Mesendoderm (in vitro differentiated cells): ENCODE measurements at regions not wholly inside any gene's neighbourhood (a gene's known extent, or its start where the extent isn't known, plus 50 kb on each side); places are given as distances from the start of the nearest gene placed in this dataset.
A peak's percentile ranks its signal among the peaks of the same experiment; 100 is the strongest.

Source experiments
- DNase-seq: peaks from one replicate; pipeline ENCODE4 v3.0.0; 2013
- H2AK5ac ChIP-seq: 2 replicates; pipeline ENCODE4 v1.6.1; 2013; ENCODE audit warnings: low read length, inconsistent platforms
- H2BK120ac ChIP-seq: 2 replicates; pipeline ENCODE4 v1.6.1; 2013; ENCODE audit warnings: low read depth, mild to moderate bottlenecking, low read length, moderate library complexity, mixed read lengths
- H2BK15ac ChIP-seq: replicated peaks from 2 replicates; pipeline ENCODE4 v1.6.1; 2013; ENCODE audit warnings: low read depth, mild to moderate bottlenecking, moderate library complexity
- H2BK5ac ChIP-seq: 2 replicates; pipeline ENCODE4 v1.6.1; 2013; ENCODE audit warnings: low read length, inconsistent platforms
- H3K18ac ChIP-seq: 2 replicates; pipeline ENCODE4 v1.6.1; 2013; ENCODE audit warnings: mild to moderate bottlenecking, low read length, mixed read lengths
- H3K23ac ChIP-seq: one replicate; pipeline ENCODE4 v1.6.1; 2013; ENCODE audit warnings: low read length
- H3K27ac ChIP-seq: 2 replicates; pipeline ENCODE4 v1.5.1; 2013; ENCODE audit warnings: low read depth, mild to moderate bottlenecking, inconsistent platforms, low read length, moderate library complexity
- H3K27me3 ChIP-seq: 2 replicates; pipeline ENCODE4 v1.6.1; 2013; ENCODE audit warnings: low read length, control low read depth, mild to moderate bottlenecking, inconsistent platforms; ENCODE audit not compliant: insufficient read depth, poor library complexity
- H3K36me3 ChIP-seq: 2 replicates; pipeline ENCODE4 v1.6.1; 2013; ENCODE audit warnings: low read length, inconsistent platforms; ENCODE audit not compliant: control insufficient read depth, insufficient read depth
- H3K4ac ChIP-seq: one replicate; pipeline ENCODE4 v1.6.1; 2013; ENCODE audit warnings: low read depth, mild to moderate bottlenecking, low read length, moderate library complexity
- H3K4me1 ChIP-seq: 2 replicates; pipeline ENCODE4 v1.6.1; 2013; ENCODE audit warnings: low read depth, low read length, inconsistent platforms; ENCODE audit not compliant: control insufficient read depth
- H3K4me2 ChIP-seq: 2 replicates; pipeline ENCODE4 v1.6.1; 2013; ENCODE audit warnings: low read length
- H3K4me3 ChIP-seq: 2 replicates; pipeline ENCODE4 v1.5.1; 2013; ENCODE audit warnings: mild to moderate bottlenecking, low read length
- H3K56ac ChIP-seq: one replicate; pipeline ENCODE4 v1.6.1; 2013; ENCODE audit warnings: low read length
- H3K79me1 ChIP-seq: 2 replicates; pipeline ENCODE4 v1.6.1; 2013; ENCODE audit warnings: low read length, inconsistent platforms
- H3K79me2 ChIP-seq: 2 replicates; pipeline ENCODE4 v1.6.1; 2013; ENCODE audit warnings: mild to moderate bottlenecking, low read length; ENCODE audit not compliant: control insufficient read depth, insufficient read depth
- H3K9ac ChIP-seq: 2 replicates; pipeline ENCODE4 v1.6.1; 2013; ENCODE audit warnings: low read length, inconsistent platforms
- H4K5ac ChIP-seq: one replicate; pipeline ENCODE4 v1.6.1; 2013; ENCODE audit warnings: low read length
- H4K8ac ChIP-seq: one replicate; pipeline ENCODE4 v1.6.1; 2013; ENCODE audit warnings: low read depth, mild to moderate bottlenecking, control low read depth, low read length, moderate library complexity
- WGBS: extraction: QIAGEN DNeasy Blood & Tissue Kit; methylation state at CpG from one replicate; pipeline ENCODE4 v1.1.7; 2013; ENCODE audit warnings: low lambda C conversion rate, missing lambda C conversion rate; ENCODE audit not compliant: insufficient coverage; ENCODE audit errors: extremely low coverage; 5-methylcytosine and 5-hydroxymethylcytosine counted together

GRCh38 chr2:167492486-167492885, 604.2 kb downstream of the XIRP2 start:
- Histone ChIP-seq H3K79me1 (no peaks in the 10 kb centered on the region), H3K27me3 (no peaks in the 10 kb centered on the region), H2BK5ac (no peak overlapping the region), H2AK5ac (no peak overlapping the region), H3K27ac (no peak overlapping the region), H3K56ac (no peak overlapping the region), H3K4ac (no peak overlapping the region), H3K36me3 (no peaks in the 10 kb centered on the region), H3K4me1 (no peaks in the 10 kb centered on the region), H2BK15ac (no peak overlapping the region), H2BK120ac (no peak overlapping the region), H3K18ac (no peak overlapping the region), H3K9ac (no peak overlapping the region), H3K23ac (no peak overlapping the region), H4K8ac (no peak overlapping the region), H3K4me2 (no peak overlapping the region), H4K5ac (no peak overlapping the region), H3K4me3 (no peak overlapping the region), H3K79me2 (no peaks in the 10 kb centered on the region)
- no peak for DNase-seq

- Histone ChIP-seq H3K27me3 (no peaks in the 10 kb centered on the region), H2BK15ac (no peak overlapping the region), H2AK5ac (no peak overlapping the region), H3K4me3 (no peak overlapping the region), H3K9ac (no peak overlapping the region), H3K4me1 (no peaks in the 10 kb centered on the region), H3K56ac (no peak overlapping the region), H3K4ac (no peak overlapping the region), H2BK120ac (no peak overlapping the region), H3K79me1 (no peaks in the 10 kb centered on the region), H3K27ac (no peak overlapping the region), H3K4me2 (no peak overlapping the region), H4K8ac (no peak overlapping the region), H2BK5ac (no peak overlapping the region), H3K18ac (no peak overlapping the region), H3K36me3 (no peaks in the 10 kb centered on the region), H3K23ac (no peak overlapping the region), H4K5ac (no peak overlapping the region), H3K79me2 (no peaks in the 10 kb centered on the region)
- no peak for DNase-seq
- WGBS = no CpG with 5 or more reads among the region's 3 CpGs
Observed at GRCh38 chr2:167491788-167492187, 603.5 kb downstream of the XIRP2 start.

GRCh38 chr2:167490455-167490854, 602.2 kb downstream of the XIRP2 start:
- Histone ChIP-seq H3K79me2 (no peaks in the 10 kb centered on the region), H3K4ac (no peak overlapping the region), H3K4me3 (no peak overlapping the region), H3K27me3 (no peaks in the 10 kb centered on the region), H3K9ac (no peak overlapping the region), H3K4me2 (no peak overlapping the region), H3K18ac (no peak overlapping the region), H3K79me1 (no peaks in the 10 kb centered on the region), H3K56ac (no peak overlapping the region), H2BK120ac (no peak overlapping the region), H2BK15ac (no peak overlapping the region), H3K36me3 (no peaks in the 10 kb centered on the region), H3K23ac (no peak overlapping the region), H2BK5ac (no peak overlapping the region), H4K5ac (no peak overlapping the region), H4K8ac (no peak overlapping the region), H3K27ac (no peak overlapping the region), H2AK5ac (no peak overlapping the region), H3K4me1 (no peaks in the 10 kb centered on the region)
- no peak for DNase-seq

- H3K18ac ChIP-seq = no peak overlapping the region
- no peak overlapping the region for H3K27ac ChIP-seq
- H2BK5ac ChIP-seq = no peak overlapping the region
- no peaks in the 10 kb centered on the region for H3K4me1 ChIP-seq
- no peak overlapping the region for H2BK120ac ChIP-seq
- H3K23ac ChIP-seq = no peak overlapping the region
- H4K8ac ChIP-seq = no peak overlapping the region
- H3K56ac ChIP-seq = no peak overlapping the region
- no peak for DNase-seq
- no peaks in the 10 kb centered on the region for H3K36me3 ChIP-seq
- no peak overlapping the region for H3K9ac ChIP-seq
- H2AK5ac ChIP-seq = no peak overlapping the region
- no CpG with 5 or more reads among the region's 2 CpGs for WGBS
- no peak overlapping the region for H4K5ac ChIP-seq
- H3K79me2 ChIP-seq = no peaks in the 10 kb centered on the region
- H3K27me3 ChIP-seq = no peaks in the 10 kb centered on the region
- H2BK15ac ChIP-seq = no peak overlapping the region
- H3K4me3 ChIP-seq = no peak overlapping the region
- H3K4ac ChIP-seq = no peak overlapping the region
- H3K79me1 ChIP-seq = no peaks in the 10 kb centered on the region
- H3K4me2 ChIP-seq = no peak overlapping the region
Observed at GRCh38 chr2:167489325-167489724, 601.0 kb downstream of the XIRP2 start.

- no peak overlapping the region for H2BK5ac ChIP-seq
- no peak overlapping the region for H3K4me3 ChIP-seq
- no peak overlapping the region for H2BK120ac ChIP-seq
- H2AK5ac ChIP-seq = no peak overlapping the region
- no peak overlapping the region for H3K18ac ChIP-seq
- no peak overlapping the region for H4K5ac ChIP-seq
- no peak overlapping the region for H3K56ac ChIP-seq
- no peak for DNase-seq
- H3K79me2 ChIP-seq = no peaks in the 10 kb centered on the region
- H3K9ac ChIP-seq = no peak overlapping the region
- H3K79me1 ChIP-seq = no peaks in the 10 kb centered on the region
- WGBS = no CpG with 5 or more reads among the region's 3 CpGs
- no peak overlapping the region for H4K8ac ChIP-seq
- no peaks in the 10 kb centered on the region for H3K36me3 ChIP-seq
- no peak overlapping the region for H3K4me2 ChIP-seq
- H2BK15ac ChIP-seq = no peak overlapping the region
- H3K4me1 ChIP-seq = no peaks in the 10 kb centered on the region
- no peak overlapping the region for H3K27ac ChIP-seq
- H3K23ac ChIP-seq = no peak overlapping the region
- H3K4ac ChIP-seq = no peak overlapping the region
- no peaks in the 10 kb centered on the region for H3K27me3 ChIP-seq
Observed at GRCh38 chr2:167487728-167488127, 599.4 kb downstream of the XIRP2 start.

GRCh38 chr2:167484875-167485274, 596.6 kb downstream of the XIRP2 start:
- no CpG with 5 or more reads among the region's 1 CpG for WGBS

More at GRCh38 chr2:167484875-167485274, 596.6 kb downstream of the XIRP2 start:
- Histone ChIP-seq H3K79me1 (no peaks in the 10 kb centered on the region), H3K27me3 (no peaks in the 10 kb centered on the region), H2BK5ac (no peak overlapping the region), H2BK120ac (no peak overlapping the region), H3K4me2 (no peak overlapping the region), H2AK5ac (no peak overlapping the region), H3K4me1 (no peaks in the 10 kb centered on the region), H3K18ac (no peak overlapping the region), H2BK15ac (no peak overlapping the region), H4K5ac (no peak overlapping the region), H3K9ac (no peak overlapping the region), H3K4ac (no peak overlapping the region), H4K8ac (no peak overlapping the region), H3K36me3 (no peaks in the 10 kb centered on the region), H3K23ac (no peak overlapping the region), H3K56ac (no peak overlapping the region), H3K4me3 (no peak overlapping the region), H3K27ac (no peak overlapping the region), H3K79me2 (no peaks in the 10 kb centered on the region)
- DNase-seq = peak; percentile 34
